ENCODE measurements at regions not wholly inside any gene's neighbourhood (a gene's known extent, or its start where the extent isn't known, plus 50 kb on each side); places are given as distances from the start of the nearest gene placed in this dataset.

- TF ChIP-seq POLR2AphosphoS5 (IDR thresholded peaks at IDR 0.05) = no peak
- TF ChIP-seq POLR2A (IDR thresholded peaks at IDR 0.05) = no peak
- no peak for TF ChIP-seq CTCF (IDR thresholded peaks at IDR 0.05)
- TF ChIP-seq EP300 (IDR thresholded peaks at IDR 0.05) = no peak
These were observed 572.3 kb downstream of the PRKD1 start for GRCh38 chr14:29355331-29355730.
